ENCODE measurements at regions not wholly inside any gene's neighbourhood (a gene's known extent, or its start where the extent isn't known, plus 50 kb on each side); places are given as distances from the start of the nearest gene placed in this dataset.

DNA sequence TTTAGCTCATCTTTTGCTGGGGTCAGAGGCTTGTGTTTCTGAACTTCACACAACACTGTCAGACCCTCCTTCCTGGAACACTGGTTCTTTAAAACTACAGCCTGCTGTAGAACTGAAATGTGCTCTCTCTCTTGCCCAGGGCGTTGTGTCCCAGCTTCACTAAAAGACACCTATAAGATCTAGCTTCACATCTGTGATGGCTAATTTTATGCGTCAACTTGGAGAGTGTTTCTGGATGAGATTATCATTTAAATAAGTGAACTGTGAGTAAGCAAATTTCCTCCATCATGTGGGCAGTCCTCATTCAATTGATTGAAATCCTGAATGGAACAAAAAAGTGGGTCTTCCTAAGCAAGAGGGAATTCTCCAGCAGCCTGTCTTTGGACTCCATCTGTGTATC, 140.3 kb downstream of the OSR1 start:
- H3K4me1 ChIP-seq (ENCODE audit: insufficient read depth, low read length), result no peaks in the 10 kb centered on the region
- H3K27me3 ChIP-seq (ENCODE audit: insufficient read depth, low read length, poor library complexity), result no peaks in the 10 kb centered on the region
- TF ChIP-seq CTCF (IDR thresholded peaks at IDR 0.05; ENCODE audit: borderline replicate concordance, extremely low read depth, low read length, poor library complexity, severe bottlenecking) (no peak), EZH2 (IDR thresholded peaks at IDR 0.05; ENCODE audit: borderline replicate concordance, low read depth, low read length, severe bottlenecking) (no peak)
- H3K79me2 ChIP-seq (ENCODE audit: insufficient read depth, low read length), result no peaks in the 10 kb centered on the region
- no peak for DNase-seq
- H4K20me1 ChIP-seq (ENCODE audit: insufficient read depth, low read length), result no peaks in the 10 kb centered on the region
- no peaks in the 10 kb centered on the region for H3K36me3 ChIP-seq (ENCODE audit: insufficient read depth, low read length)
- no peak overlapping the region for H3K9ac ChIP-seq (ENCODE audit: low read depth, low read length)
- no peak overlapping the region for H3K4me2 ChIP-seq (ENCODE audit: insufficient read depth, low read length)
- H3K27ac ChIP-seq (ENCODE audit: low read length), result no peak overlapping the region
- H2AFZ ChIP-seq (ENCODE audit: low read depth, low read length), result no peak overlapping the region
- no peak overlapping the region for H3K4me3 ChIP-seq (ENCODE audit: low read depth in 1 of 2, low read length in 2 of 2)
- no peaks in the 10 kb centered on the region for H3K9me3 ChIP-seq (ENCODE audit: insufficient read depth, low read length, severe bottlenecking)
- no peak for ATAC-seq (ENCODE audit: insufficient read depth, low read depth)

DNA sequence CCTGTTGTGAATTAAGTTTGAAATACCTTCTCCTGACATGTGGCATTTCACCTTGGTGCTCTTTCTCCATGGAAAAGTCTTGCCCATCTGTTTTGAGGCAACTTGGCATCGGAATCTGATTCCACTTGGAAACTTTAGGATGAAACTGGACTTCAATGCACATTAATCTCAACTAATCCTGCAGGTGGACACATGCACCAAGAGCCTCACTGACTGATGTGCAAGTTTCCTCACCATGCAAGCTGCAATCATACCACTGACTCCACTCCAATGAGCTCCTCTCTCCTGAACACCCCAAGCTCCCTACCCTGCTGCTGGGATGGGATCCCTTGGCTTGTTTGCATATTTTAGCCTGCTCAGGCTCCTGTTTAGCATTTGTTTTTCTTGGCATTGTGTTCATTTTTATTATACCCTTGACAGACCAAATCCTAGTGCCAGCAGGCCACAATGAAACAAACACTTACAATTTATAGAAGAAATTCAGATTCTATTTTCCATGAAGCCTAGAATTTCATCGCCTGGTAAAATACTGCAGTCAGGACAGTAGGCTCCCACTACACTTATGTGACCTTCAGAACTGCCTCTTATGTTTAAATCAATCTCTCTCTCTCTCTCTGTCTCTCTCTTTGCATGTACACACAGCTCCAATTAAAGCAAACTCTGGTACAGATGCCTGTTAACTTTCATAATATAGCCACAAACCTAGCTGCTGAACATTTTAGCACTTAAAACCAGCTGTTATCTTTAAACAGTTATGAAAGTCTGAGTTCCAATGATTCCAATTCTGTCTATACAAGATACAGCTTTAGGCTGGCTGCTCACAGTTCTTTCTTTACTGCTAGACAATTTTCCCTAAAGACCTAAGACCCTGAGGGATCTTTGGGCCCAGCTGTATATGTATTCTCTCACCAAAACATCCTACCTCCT, 141.5 kb downstream of the OSR1 start:
- no peaks in the 10 kb centered on the region for H3K36me3 ChIP-seq (ENCODE audit: insufficient read depth, low read length)
- H3K79me2 ChIP-seq (ENCODE audit: insufficient read depth, low read length), result no peaks in the 10 kb centered on the region
- H4K20me1 ChIP-seq (ENCODE audit: insufficient read depth, low read length), result no peaks in the 10 kb centered on the region
- ATAC-seq (ENCODE audit: insufficient read depth, low read depth) (no peak), DNase-seq (no peak)
- no peak for TF ChIP-seq EZH2 (IDR thresholded peaks at IDR 0.05; ENCODE audit: borderline replicate concordance, low read depth, low read length, severe bottlenecking)
- TF ChIP-seq CTCF (IDR thresholded peaks at IDR 0.05; ENCODE audit: borderline replicate concordance, extremely low read depth, low read length, poor library complexity, severe bottlenecking), result no peak
- H3K9ac ChIP-seq (ENCODE audit: low read depth, low read length), result no peak overlapping the region
- no peak overlapping the region for H2AFZ ChIP-seq (ENCODE audit: low read depth, low read length)
- H3K9me3 ChIP-seq (ENCODE audit: insufficient read depth, low read length, severe bottlenecking), result no peaks in the 10 kb centered on the region
- H3K27me3 ChIP-seq (ENCODE audit: insufficient read depth, low read length, poor library complexity), result no peaks in the 10 kb centered on the region
- H3K4me2 ChIP-seq (ENCODE audit: insufficient read depth, low read length), result no peak overlapping the region
- no peak overlapping the region for H3K27ac ChIP-seq (ENCODE audit: low read length)
- no peak overlapping the region for H3K4me3 ChIP-seq (ENCODE audit: low read depth in 1 of 2, low read length in 2 of 2)
- no peaks in the 10 kb centered on the region for H3K4me1 ChIP-seq (ENCODE audit: insufficient read depth, low read length)

GRCh38 chr2:19216238-19216637, 142.2 kb downstream of the OSR1 start:
- DNase-seq, result no peak
- Histone ChIP-seq H3K4me1 (ENCODE audit: insufficient read depth, low read length) (no peaks in the 10 kb centered on the region), H4K20me1 (ENCODE audit: insufficient read depth, low read length) (no peaks in the 10 kb centered on the region)

More at GRCh38 chr2:19216238-19216637, 142.2 kb downstream of the OSR1 start:
- no peaks in the 10 kb centered on the region for H3K9me3 ChIP-seq (ENCODE audit: insufficient read depth, low read length, severe bottlenecking)
- no peaks in the 10 kb centered on the region for H3K79me2 ChIP-seq (ENCODE audit: insufficient read depth, low read length)
- no peaks in the 10 kb centered on the region for H3K27me3 ChIP-seq (ENCODE audit: insufficient read depth, low read length, poor library complexity)
- TF ChIP-seq CTCF (IDR thresholded peaks at IDR 0.05; ENCODE audit: borderline replicate concordance, extremely low read depth, low read length, poor library complexity, severe bottlenecking) (no peak), EZH2 (IDR thresholded peaks at IDR 0.05; ENCODE audit: borderline replicate concordance, low read depth, low read length, severe bottlenecking) (no peak)
- H3K9ac ChIP-seq (ENCODE audit: low read depth, low read length), result no peak overlapping the region
- no peak overlapping the region for H3K27ac ChIP-seq (ENCODE audit: low read length)
- H2AFZ ChIP-seq (ENCODE audit: low read depth, low read length), result no peak overlapping the region
- H3K4me2 ChIP-seq (ENCODE audit: insufficient read depth, low read length), result no peak overlapping the region
- H3K4me3 ChIP-seq (ENCODE audit: low read depth in 1 of 2, low read length in 2 of 2), result no peak overlapping the region
- H3K36me3 ChIP-seq (ENCODE audit: insufficient read depth, low read length), result no peaks in the 10 kb centered on the region
- no peak for ATAC-seq (ENCODE audit: insufficient read depth, low read depth)
